Activated CD4-positive, alpha-beta T cell treated with anti-CD3 and anti-CD28 coated beads, Interleukin-2, amount 10 ng/mL, durations not matched to agents 7 days and 5 days (primary cell): ENCODE measurements at regions not wholly inside any gene's neighbourhood (a gene's known extent, or its start where the extent isn't known, plus 50 kb on each side); places are given as distances from the start of the nearest gene placed in this dataset.
"Not testable (repeated sequence)": the region's sequence is repeated elsewhere in the genome, so short reads cannot be mapped to it uniquely, and the experiment has no call there.

Source experiments
- CTCF ChIA-PET: fragments of 350-600 bp; sonication (Branson Sonifier 250); formaldehyde crosslinking; loops from one replicate; lab custom pipeline; 2021; ENCODE audit warnings: antibody characterized with exemption; lab: Charles Lee
- POLR2A ChIA-PET: fragments of 350-600 bp; sonication (Branson Sonifier 250); formaldehyde crosslinking; loops from one replicate; lab custom pipeline; 2021; ENCODE audit warnings: antibody characterized with exemption; lab: Charles Lee
- DNase-seq: peaks from one replicate; pipeline ENCODE4 v3.0.0-alpha.2; 2020
- H3K27ac Mint-ChIP-seq: one replicate; pipeline ENCODE4 v1.8.0; 2021; ENCODE audit warnings: mild to moderate bottlenecking, moderate library complexity, mixed read lengths
- H3K27me3 Mint-ChIP-seq: one replicate; pipeline ENCODE4 v1.8.0; 2021; ENCODE audit warnings: mixed read lengths
- H3K36me3 Mint-ChIP-seq: one replicate; pipeline ENCODE4 v1.8.0; 2021; ENCODE audit warnings: low read depth, mixed read lengths
- H3K4me1 Mint-ChIP-seq: one replicate; pipeline ENCODE4 v1.8.0; 2021; ENCODE audit warnings: mixed read lengths
- H3K4me3 Mint-ChIP-seq: one replicate; pipeline ENCODE4 v1.8.0; 2021; ENCODE audit warnings: mild to moderate bottlenecking, moderate library complexity, mixed read lengths
- H3K9me3 Mint-ChIP-seq: one replicate; pipeline ENCODE4 v1.8.0; 2021; ENCODE audit warnings: mixed read lengths

GRCh38 chr1:73009938-73010337, 727.6 kb upstream of the NEGR1 start:
- Mint-ChIP-seq H3K36me3 (no peaks in the 10 kb centered on the region), H3K4me1 (no peaks in the 10 kb centered on the region), H3K27me3 (no peaks in the 10 kb centered on the region), H3K4me3 (no peak overlapping the region), H3K9me3 (no peaks in the 10 kb centered on the region), H3K27ac (no peak overlapping the region)
- DNase-seq, result no peak
- POLR2A ChIA-PET, result no interaction called here
- CTCF ChIA-PET, result no interaction called here

GRCh38 chr1:73009311-73009710, 727.0 kb upstream of the NEGR1 start:
- no peaks in the 10 kb centered on the region for H3K4me1 Mint-ChIP-seq
- no peaks in the 10 kb centered on the region for H3K27me3 Mint-ChIP-seq
- POLR2A ChIA-PET, result no interaction called here
- DNase-seq, result no peak
- no peaks in the 10 kb centered on the region for H3K36me3 Mint-ChIP-seq
- CTCF ChIA-PET, result no interaction called here
- no peak overlapping the region for H3K27ac Mint-ChIP-seq
- no peak overlapping the region for H3K4me3 Mint-ChIP-seq
- H3K9me3 Mint-ChIP-seq, result no peaks in the 10 kb centered on the region

- Mint-ChIP-seq H3K4me1 (no peaks in the 10 kb centered on the region), H3K27me3 (no peaks in the 10 kb centered on the region), H3K27ac (no peak overlapping the region), H3K4me3 (no peak overlapping the region), H3K36me3 (no peaks in the 10 kb centered on the region), H3K9me3 (peaks cover 4% of the 10 kb centered on the region)
- CTCF ChIA-PET, result no interaction called here
- no peak for DNase-seq
- POLR2A ChIA-PET, result no interaction called here
Observed at GRCh38 chr1:72997624-72998023, 715.3 kb upstream of the NEGR1 start.

GRCh38 chr1:72997041-72997440, 714.7 kb upstream of the NEGR1 start:
- no peak overlapping the region for H3K27ac Mint-ChIP-seq
- peaks cover 4% of the 10 kb centered on the region for H3K9me3 Mint-ChIP-seq
- H3K4me1 Mint-ChIP-seq, result no peaks in the 10 kb centered on the region
- H3K36me3 Mint-ChIP-seq, result no peaks in the 10 kb centered on the region
- ChIA-PET CTCF (no interaction called here), POLR2A (no interaction called here)
- H3K4me3 Mint-ChIP-seq, result no peak overlapping the region
- DNase-seq, result no peak
- H3K27me3 Mint-ChIP-seq, result no peaks in the 10 kb centered on the region

GRCh38 chr1:72987871-72988270, 705.5 kb upstream of the NEGR1 start:
- H3K4me3 Mint-ChIP-seq, H3K27me3 Mint-ChIP-seq, H3K36me3 Mint-ChIP-seq, H3K9me3 Mint-ChIP-seq, H3K27ac Mint-ChIP-seq, CTCF ChIA-PET, POLR2A ChIA-PET, H3K4me1 Mint-ChIP-seq, DNase-seq: not testable (repeated sequence)

- no peak overlapping the region for H3K27ac Mint-ChIP-seq
- peaks cover 8% of the 10 kb centered on the region for H3K9me3 Mint-ChIP-seq
- DNase-seq, result no peak
- CTCF ChIA-PET, result no interaction called here
- no peaks in the 10 kb centered on the region for H3K27me3 Mint-ChIP-seq
- no peak overlapping the region for H3K4me3 Mint-ChIP-seq
- H3K36me3 Mint-ChIP-seq, result no peaks in the 10 kb centered on the region
- H3K4me1 Mint-ChIP-seq, result no peaks in the 10 kb centered on the region
- POLR2A ChIA-PET, result no interaction called here
Observed at GRCh38 chr1:72986591-72987290, 704.4 kb upstream of the NEGR1 start.

GRCh38 chr1:72985024-72985423, 702.7 kb upstream of the NEGR1 start:
- CTCF ChIA-PET, H3K27me3 Mint-ChIP-seq, H3K36me3 Mint-ChIP-seq, H3K9me3 Mint-ChIP-seq, H3K27ac Mint-ChIP-seq, H3K4me1 Mint-ChIP-seq, DNase-seq, POLR2A ChIA-PET, H3K4me3 Mint-ChIP-seq: not testable (repeated sequence)

- H3K4me1 Mint-ChIP-seq, CTCF ChIA-PET, POLR2A ChIA-PET, H3K9me3 Mint-ChIP-seq, H3K4me3 Mint-ChIP-seq, DNase-seq, H3K27ac Mint-ChIP-seq, H3K36me3 Mint-ChIP-seq, H3K27me3 Mint-ChIP-seq: not testable (repeated sequence)
Observed at GRCh38 chr1:72983011-72983410, 700.7 kb upstream of the NEGR1 start.

GRCh38 chr1:72969461-72969860, 687.1 kb upstream of the NEGR1 start:
- H3K9me3 Mint-ChIP-seq, result no peaks in the 10 kb centered on the region
- no peaks in the 10 kb centered on the region for H3K27me3 Mint-ChIP-seq
- H3K27ac Mint-ChIP-seq, result no peak overlapping the region

GRCh38 chr1:72954943-72955342, 672.6 kb upstream of the NEGR1 start:
- Mint-ChIP-seq H3K27me3 (no peaks in the 10 kb centered on the region), H3K4me3 (no peak overlapping the region)

More at GRCh38 chr1:72969461-72969860, 687.1 kb upstream of the NEGR1 start:
- no peak for DNase-seq
- POLR2A ChIA-PET, result no interaction called here
- Mint-ChIP-seq H3K4me3 (no peak overlapping the region), H3K36me3 (no peaks in the 10 kb centered on the region), H3K4me1 (no peaks in the 10 kb centered on the region)
- CTCF ChIA-PET, result no interaction called here

GRCh38 chr1:72950900-72951299, 668.6 kb upstream of the NEGR1 start:
- CTCF ChIA-PET, result not testable (repeated sequence)

More at GRCh38 chr1:72954943-72955342, 672.6 kb upstream of the NEGR1 start:
- CTCF ChIA-PET, result no interaction called here
- POLR2A ChIA-PET, result no interaction called here
- H3K9me3 Mint-ChIP-seq, result peaks cover 1% of the 10 kb centered on the region
- no peaks in the 10 kb centered on the region for H3K4me1 Mint-ChIP-seq
- no peaks in the 10 kb centered on the region for H3K36me3 Mint-ChIP-seq
- DNase-seq, result no peak
- no peak overlapping the region for H3K27ac Mint-ChIP-seq

GRCh38 chr1:72946903-72947499, 664.7 kb upstream of the NEGR1 start:
- CTCF ChIA-PET, result no interaction called here
- DNase-seq, result no peak
- Mint-ChIP-seq H3K4me1 (no peaks in the 10 kb centered on the region), H3K27ac (no peak overlapping the region), H3K4me3 (no peak overlapping the region), H3K36me3 (no peaks in the 10 kb centered on the region), H3K27me3 (no peaks in the 10 kb centered on the region), H3K9me3 (no peaks in the 10 kb centered on the region)
- POLR2A ChIA-PET, result no interaction called here

More at GRCh38 chr1:72950900-72951299, 668.6 kb upstream of the NEGR1 start:
- H3K9me3 Mint-ChIP-seq, H3K4me3 Mint-ChIP-seq, H3K27me3 Mint-ChIP-seq, DNase-seq, H3K27ac Mint-ChIP-seq, POLR2A ChIA-PET, H3K4me1 Mint-ChIP-seq, H3K36me3 Mint-ChIP-seq: not testable (repeated sequence)

GRCh38 chr1:72942008-72942407, 659.7 kb upstream of the NEGR1 start:
- POLR2A ChIA-PET, result no interaction called here
- no peaks in the 10 kb centered on the region for H3K4me1 Mint-ChIP-seq
- no peak for DNase-seq
- CTCF ChIA-PET, result no interaction called here
- no peak overlapping the region for H3K27ac Mint-ChIP-seq
- H3K27me3 Mint-ChIP-seq, result no peaks in the 10 kb centered on the region
- no peaks in the 10 kb centered on the region for H3K9me3 Mint-ChIP-seq
- H3K36me3 Mint-ChIP-seq, result no peaks in the 10 kb centered on the region
- no peak overlapping the region for H3K4me3 Mint-ChIP-seq

- ChIA-PET CTCF (no interaction called here), POLR2A (no interaction called here)
- no peaks in the 10 kb centered on the region for H3K36me3 Mint-ChIP-seq
- no peak for DNase-seq
- H3K9me3 Mint-ChIP-seq, result no peaks in the 10 kb centered on the region
- H3K4me3 Mint-ChIP-seq, result no peak overlapping the region
- H3K27me3 Mint-ChIP-seq, result no peaks in the 10 kb centered on the region
- H3K27ac Mint-ChIP-seq, result no peak overlapping the region
- H3K4me1 Mint-ChIP-seq, result no peaks in the 10 kb centered on the region
Observed at GRCh38 chr1:72938408-72938807, 656.1 kb upstream of the NEGR1 start.
